ENCODE measurements at regions not wholly inside any gene's neighbourhood (a gene's known extent, or its start where the extent isn't known, plus 50 kb on each side); places are given as distances from the start of the nearest gene placed in this dataset.
"Not testable (repeated sequence)": the region's sequence is repeated elsewhere in the genome, so short reads cannot be mapped to it uniquely, and the experiment has no call there.

GRCh38 chr2:14480120-14480519 lies 152.4 kb upstream of the LRATD1 start:
- H3K4me3 ChIP-seq, result no peak overlapping the region
- no peak for ATAC-seq (replicated peaks in 6 of 8)
- 25 to 100% (median 65%) methylated on average over 1 to 2 of the region's 2 CpGs; no CpG with 5 or more reads in 3 of the 10 experiments for WGBS, 10 experiments
- no peak overlapping the region for H3K27ac ChIP-seq
- in situ Hi-C loops (cut with MboI; ENCODE audit: low pct_unique_long_range_greater_than_20kb in 2 of 9, low sequenced_read_pairs in 9 of 9, unreplicated experiment in 9 of 9), result no loop called here
- no peaks in the 10 kb centered on the region for H3K4me1 ChIP-seq (replicated peaks in 1 of 2)

DNA sequence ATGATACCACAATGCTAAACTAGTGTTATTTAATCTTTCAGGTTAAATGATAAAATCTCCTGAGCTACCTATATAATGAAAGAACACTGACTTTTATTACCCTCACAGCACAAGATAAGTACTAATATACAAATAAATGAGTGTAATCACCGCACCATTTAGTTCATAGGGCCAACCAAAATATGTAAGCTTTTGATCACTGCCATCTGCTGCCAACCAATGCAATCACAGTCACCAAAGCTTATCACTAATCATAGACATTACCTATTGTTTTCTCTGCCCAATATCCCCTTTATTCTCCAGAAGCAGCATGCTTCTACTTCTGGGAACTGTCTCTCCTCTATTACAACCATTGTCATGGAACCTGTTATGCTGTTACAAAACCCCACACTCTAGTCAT lies 151.6 kb upstream of the LRATD1 start:
- in situ Hi-C loops (cut with MboI; ENCODE audit: low pct_unique_long_range_greater_than_20kb in 2 of 9, low sequenced_read_pairs in 9 of 9, unreplicated experiment in 9 of 9), result no loop called here
- ATAC-seq (replicated peaks in 6 of 8), result no peak

DNA sequence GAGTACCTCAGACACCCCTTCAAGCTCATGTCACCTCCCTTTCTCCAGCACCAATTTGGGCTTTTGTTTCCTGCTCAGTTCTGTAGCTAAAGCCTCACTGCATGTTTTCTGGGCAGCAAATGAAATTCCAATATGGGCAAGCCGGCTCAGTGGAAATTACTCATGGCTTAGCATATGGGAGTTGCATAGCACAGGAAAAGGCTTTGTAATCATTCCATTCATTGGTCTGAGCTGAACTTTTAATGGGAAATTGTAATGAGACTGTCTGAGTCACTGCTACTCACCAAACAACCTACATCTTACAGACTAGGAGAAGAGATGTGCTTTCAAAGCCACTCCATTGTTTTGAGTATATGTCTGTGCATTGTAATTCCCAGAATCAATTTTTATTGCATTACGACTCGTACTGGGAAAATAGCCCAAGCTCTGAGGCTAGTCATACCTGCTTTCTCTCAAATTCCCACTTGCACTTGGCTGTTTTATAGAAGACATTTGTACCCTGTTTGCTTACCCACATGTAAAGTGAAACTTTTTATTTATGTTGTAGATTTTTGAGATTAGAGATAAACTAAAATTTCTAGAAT lies 139.5 kb upstream of the LRATD1 start:
- Histone ChIP-seq H3K4me1 (replicated peaks in 1 of 2) (peaks cover 0 to 21% of the 10 kb centered on the region in 2 donors), H3K27ac (no peak overlapping the region), H3K4me3 (no peak overlapping the region)
- WGBS, 10 experiments, result 0 to 60% (median 17%) methylated on average over 1 to 3 of the region's 3 CpGs; no CpG with 5 or more reads in 3 of the 10 experiments
- in situ Hi-C loops (cut with MboI; ENCODE audit: low pct_unique_long_range_greater_than_20kb in 2 of 9, low sequenced_read_pairs in 9 of 9, unreplicated experiment in 9 of 9), result no loop called here
- ATAC-seq (replicated peaks in 6 of 8), result peak; percentile 98 to 100 (median 100)

More for the DNA sequence above, 151.6 kb upstream of the LRATD1 start:
- 86 to 100% (median 100%) methylated on average over 1 of the region's 1 CpG; no CpG with 5 or more reads in 3 of the 10 experiments for whole genome bisulfite sequencing, 10 experiments
- Histone ChIP-seq H3K27ac (no peak overlapping the region), H3K4me1 (replicated peaks in 1 of 2) (no peaks in the 10 kb centered on the region), H3K4me3 (no peak overlapping the region)

- H3K4me1 ChIP-seq (replicated peaks in 1 of 2), result peaks cover 0 to 21% of the 10 kb centered on the region in 2 donors
- no peak overlapping the region for H3K4me3 ChIP-seq
- ATAC-seq (replicated peaks in 6 of 8), result no peak
- no peak overlapping the region for H3K27ac ChIP-seq
- in situ Hi-C loops (cut with MboI; ENCODE audit: low pct_unique_long_range_greater_than_20kb in 2 of 9, low sequenced_read_pairs in 9 of 9, unreplicated experiment in 9 of 9), result no loop called here
- WGBS, 10 experiments, result 50 to 100% (median 100%) methylated on average over 1 of the region's 1 CpG; no CpG with 5 or more reads in 4 of the 10 experiments
These were observed 137.8 kb upstream of the LRATD1 start for GRCh38 chr2:14494759-14495158.

DNA sequence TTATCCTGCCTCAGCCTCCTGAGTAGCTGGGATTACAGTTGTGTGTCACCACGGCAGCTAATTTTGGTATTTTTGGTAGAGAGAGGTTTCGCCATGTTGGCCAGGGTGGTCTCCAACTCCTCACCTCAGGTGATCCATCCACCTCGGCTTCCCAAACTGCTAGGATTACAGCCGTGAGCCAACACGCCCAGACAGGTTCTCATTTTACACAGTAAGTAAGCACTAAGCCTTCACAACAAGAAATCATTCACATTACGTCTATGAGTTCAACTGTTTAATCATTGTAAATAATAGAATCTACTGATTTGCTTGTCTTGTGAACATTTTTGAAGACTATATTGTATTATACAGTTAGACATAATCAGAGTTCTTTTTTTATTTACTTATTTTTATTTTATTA lies 131.5 kb upstream of the LRATD1 start:
- WGBS, 10 experiments, result 46 to 100% (median 92%) methylated on average over 2 to 6 of the region's 6 CpGs; no CpG with 5 or more reads in 1 of the 10 experiments
- in situ Hi-C loops (cut with MboI; ENCODE audit: low pct_unique_long_range_greater_than_20kb in 2 of 9, low sequenced_read_pairs in 9 of 9, unreplicated experiment in 9 of 9), result no loop called here
- Histone ChIP-seq H3K4me3 (no peak overlapping the region), H3K4me1 (replicated peaks in 1 of 2) (no peaks in the 10 kb centered on the region), H3K27ac (no peak overlapping the region)
- no peak for ATAC-seq (replicated peaks in 6 of 8)

DNA sequence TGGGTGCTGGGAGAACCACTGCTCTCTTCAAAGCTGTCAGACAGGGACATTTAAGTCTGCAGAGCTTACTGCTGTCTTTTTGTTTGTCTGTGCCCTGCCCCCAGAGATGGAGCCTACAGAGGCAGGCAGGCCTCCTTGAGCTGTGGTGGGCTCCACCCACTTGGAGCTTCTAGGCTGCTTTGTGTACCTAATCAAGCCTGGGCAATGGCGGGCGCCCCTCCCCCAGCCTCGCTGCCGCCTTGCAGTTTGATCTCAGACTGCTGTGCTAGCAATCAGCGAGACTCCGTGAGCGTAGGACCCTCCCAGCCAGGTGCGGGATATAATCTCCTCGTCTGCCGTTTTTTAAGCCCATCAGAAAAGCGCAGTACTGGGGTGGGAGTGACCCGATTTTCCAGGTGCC lies 125.6 kb upstream of the LRATD1 start:
- in situ Hi-C loops (cut with MboI; ENCODE audit: low pct_unique_long_range_greater_than_20kb in 2 of 9, low sequenced_read_pairs in 9 of 9, unreplicated experiment in 9 of 9); ATAC-seq (replicated peaks in 6 of 8); H3K4me3 ChIP-seq; H3K4me1 ChIP-seq (replicated peaks in 1 of 2): not testable (repeated sequence)
- peak overlapping the region in 1 of 2 donors; percentile 41 for H3K27ac ChIP-seq
- WGBS, 10 experiments, result 80% methylated on average over 3 of the region's 12 CpGs; no CpG with 5 or more reads in 8 of the 10 experiments

- in situ Hi-C loops (cut with MboI; ENCODE audit: low pct_unique_long_range_greater_than_20kb in 2 of 9, low sequenced_read_pairs in 9 of 9, unreplicated experiment in 9 of 9), result no loop called here
- Histone ChIP-seq H3K4me1 (replicated peaks in 1 of 2) (peaks cover 0 to 2% of the 10 kb centered on the region in 2 donors), H3K27ac (no peak overlapping the region), H3K4me3 (no peak overlapping the region)
- 0 to 100% (median 82%) methylated on average over 1 to 4 of the region's 4 CpGs; no CpG with 5 or more reads in 4 of the 10 experiments for WGBS, 10 experiments
- no peak for ATAC-seq (replicated peaks in 6 of 8)
These were observed 121.0 kb upstream of the LRATD1 start for GRCh38 chr2:14511541-14511940.

DNA sequence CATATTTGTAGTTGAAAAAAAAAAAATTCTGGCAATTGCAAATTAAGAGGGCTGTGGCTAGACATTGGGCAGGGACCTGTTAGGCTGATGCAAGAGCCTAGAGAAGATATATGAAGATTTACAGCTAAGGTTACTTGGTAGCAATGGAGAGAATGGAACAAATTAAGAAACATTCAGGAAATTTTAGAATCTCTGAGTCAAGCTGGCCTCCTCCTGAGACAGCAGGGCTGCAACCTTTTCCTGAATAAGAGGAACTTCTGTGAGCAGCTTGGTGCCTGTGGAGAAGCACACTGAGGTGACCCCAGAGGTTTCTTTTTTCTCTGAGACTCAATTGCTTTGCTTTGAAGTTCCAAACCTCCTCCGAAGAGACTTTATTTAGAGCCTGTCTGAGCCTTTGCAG lies 118.6 kb upstream of the LRATD1 start:
- in situ Hi-C loops (cut with MboI; ENCODE audit: low pct_unique_long_range_greater_than_20kb in 2 of 9, low sequenced_read_pairs in 9 of 9, unreplicated experiment in 9 of 9), result no loop called here
- no peaks in the 10 kb centered on the region for H3K4me1 ChIP-seq (replicated peaks in 1 of 2)
- WGBS, 10 experiments, result 0 to 36% (median 10%) methylated on average over 1 of the region's 1 CpG; no CpG with 5 or more reads in 4 of the 10 experiments
- no peak overlapping the region for H3K27ac ChIP-seq
- no peak overlapping the region for H3K4me3 ChIP-seq
- ATAC-seq (replicated peaks in 6 of 8), result peak in 3 of 8 experiments; percentile 13 to 84 (median 80)

- 0 to 93% (median 52%) methylated on average over 1 of the region's 1 CpG; no CpG with 5 or more reads in 2 of the 10 experiments for WGBS, 10 experiments
- Histone ChIP-seq H3K4me1 (replicated peaks in 1 of 2) (peaks cover 0 to 11% of the 10 kb centered on the region in 2 donors), H3K4me3 (no peak overlapping the region), H3K27ac (no peak overlapping the region)
- peak in 2 of 8 experiments; percentile 9 to 31 for ATAC-seq (replicated peaks in 6 of 8)
- in situ Hi-C loops (cut with MboI; ENCODE audit: low pct_unique_long_range_greater_than_20kb in 2 of 9, low sequenced_read_pairs in 9 of 9, unreplicated experiment in 9 of 9), result no loop called here
These were observed 115.7 kb upstream of the LRATD1 start for GRCh38 chr2:14516844-14517243.

GRCh38 chr2:14517731-14518130 lies 114.8 kb upstream of the LRATD1 start:
- peak in 3 of 8 experiments; percentile 48 to 79 (median 78) for ATAC-seq (replicated peaks in 6 of 8)
- in situ Hi-C loops (cut with MboI; ENCODE audit: low pct_unique_long_range_greater_than_20kb in 2 of 9, low sequenced_read_pairs in 9 of 9, unreplicated experiment in 9 of 9), result no loop called here
- no peak overlapping the region for H3K4me3 ChIP-seq
- H3K4me1 ChIP-seq (replicated peaks in 1 of 2), result peaks cover 0 to 11% of the 10 kb centered on the region in 2 donors
- 37 to 100% (median 95%) methylated on average over 1 to 4 of the region's 4 CpGs; no CpG with 5 or more reads in 1 of the 10 experiments for WGBS, 10 experiments
- no peak overlapping the region for H3K27ac ChIP-seq

DNA sequence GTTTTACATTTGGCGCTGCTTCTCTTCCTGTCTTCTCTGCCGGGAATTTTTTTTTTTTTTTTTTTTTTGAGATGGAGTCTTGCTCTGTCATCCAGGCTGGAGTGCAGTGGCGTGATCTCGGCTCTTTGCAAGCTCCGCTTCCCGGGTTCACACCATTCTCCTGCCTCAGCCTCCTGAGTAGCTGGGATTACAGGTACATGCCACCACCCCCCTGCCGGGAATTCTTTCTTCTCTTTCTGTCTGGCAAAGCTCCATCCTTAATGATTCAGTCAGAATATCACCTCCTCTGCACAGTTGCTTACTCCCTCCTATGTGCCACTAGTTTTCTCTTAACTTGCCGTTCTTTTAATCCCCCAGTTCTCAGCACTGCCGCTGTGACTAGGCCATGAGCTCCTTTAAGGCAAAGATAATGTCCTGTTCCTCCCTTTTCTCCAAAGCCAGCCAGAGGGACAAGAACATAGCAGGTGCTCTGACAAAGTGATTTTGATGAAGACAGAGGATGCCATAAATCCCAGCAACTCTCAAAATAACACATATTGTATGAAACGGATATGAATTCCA lies 112.1 kb upstream of the LRATD1 start:
- H3K4me1 ChIP-seq (replicated peaks in 1 of 2), result peaks cover 0 to 11% of the 10 kb centered on the region in 2 donors
- ATAC-seq (replicated peaks in 6 of 8), result no peak
- in situ Hi-C loops (cut with MboI; ENCODE audit: low pct_unique_long_range_greater_than_20kb in 2 of 9, low sequenced_read_pairs in 9 of 9, unreplicated experiment in 9 of 9), result no loop called here
- WGBS, 10 experiments, result 80 to 94% (median 91%) methylated on average over 2 to 8 of the region's 10 CpGs
- no peak overlapping the region for H3K4me3 ChIP-seq
- H3K27ac ChIP-seq, result no peak overlapping the region

GRCh38 chr2:14524041-14524802 lies 108.3 kb upstream of the LRATD1 start:
- 33 to 98% (median 90%) methylated on average over 1 to 7 of the region's 7 CpGs; no CpG with 5 or more reads in 1 of the 10 experiments for WGBS, 10 experiments
- in situ Hi-C loops (cut with MboI; ENCODE audit: low pct_unique_long_range_greater_than_20kb in 2 of 9, low sequenced_read_pairs in 9 of 9, unreplicated experiment in 9 of 9), result no loop called here
- peak in 1 of 8 experiments; percentile 43 for ATAC-seq (replicated peaks in 6 of 8)
- H3K27ac ChIP-seq, result no peak overlapping the region
- H3K4me3 ChIP-seq, result no peak overlapping the region
- peaks cover 0 to 10% of the 10 kb centered on the region in 2 donors for H3K4me1 ChIP-seq (replicated peaks in 1 of 2)

DNA sequence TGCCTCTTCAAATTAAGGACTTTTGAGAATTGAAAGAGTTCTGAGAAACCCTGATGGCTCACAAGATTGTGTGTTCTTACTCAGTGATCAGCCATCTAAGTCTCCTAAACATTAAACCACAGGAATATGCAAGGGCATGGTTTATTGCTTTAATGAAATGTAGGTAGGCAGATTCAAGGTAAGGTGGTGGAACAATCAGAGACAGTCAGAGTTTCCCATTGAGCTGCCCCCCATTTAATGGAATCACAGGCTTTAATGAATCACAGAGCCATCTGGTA lies 107.8 kb upstream of the LRATD1 start:
- Histone ChIP-seq H3K4me3 (no peak overlapping the region), H3K4me1 (replicated peaks in 1 of 2) (peaks cover 0 to 4% of the 10 kb centered on the region in 2 donors), H3K27ac (no peak overlapping the region)
- in situ Hi-C loops (cut with MboI; ENCODE audit: low pct_unique_long_range_greater_than_20kb in 2 of 9, low sequenced_read_pairs in 9 of 9, unreplicated experiment in 9 of 9), result no loop called here
- no peak for ATAC-seq (replicated peaks in 6 of 8)
